ENCODE measurements at regions not wholly inside any gene's neighbourhood (a gene's known extent, or its start where the extent isn't known, plus 50 kb on each side); places are given as distances from the start of the nearest gene placed in this dataset.

GRCh38 chr12:91332302-91332701 lies 149.7 kb upstream of the DCN start:
- no peak for TF ChIP-seq POLR2AphosphoS5 (IDR thresholded peaks at IDR 0.05)
- peak in 1 of 4 experiments; percentile 27 for TF ChIP-seq CTCF (IDR thresholded peaks at IDR 0.05)
